MM.1S (cell line): ENCODE measurements at regions not wholly inside any gene's neighbourhood (a gene's known extent, or its start where the extent isn't known, plus 50 kb on each side); places are given as distances from the start of the nearest gene placed in this dataset.

Experiments
- DNase-seq: peaks from one replicate; pipeline ENCODE4 v3.0.0-alpha.2; 2015
- H2AFZ ChIP-seq: fragments of 300-600 bp; sonication (generic); 2 replicates; pipeline ENCODE4 v1.6.0; 2016; ENCODE audit warnings: antibody characterized with exemption, low read length
- H3F3A ChIP-seq: fragments of 300-600 bp; sonication (generic); 2 replicates; pipeline ENCODE4 v1.6.1; 2016; ENCODE audit warnings: mild to moderate bottlenecking, antibody characterized with exemption, low read length, moderate library complexity, mixed read lengths; ENCODE audit not compliant: insufficient read depth
- H3K27ac ChIP-seq: fragments of 300-600 bp; sonication (generic); 2 replicates; pipeline ENCODE4 v1.5.1; 2016; ENCODE audit warnings: mild to moderate bottlenecking, low read length
- H3K27me3 ChIP-seq: fragments of 300-600 bp; sonication (generic); replicated peaks from 2 replicates; pipeline ENCODE4 v1.6.0; 2016; ENCODE audit warnings: low read length; ENCODE audit not compliant: insufficient read depth
- H3K36me3 ChIP-seq: fragments of 300-600 bp; sonication (generic); replicated peaks from 2 replicates; pipeline ENCODE4 v1.6.1; 2016; ENCODE audit warnings: mild to moderate bottlenecking, low read length, mixed read lengths; ENCODE audit not compliant: insufficient read depth
- H3K4me1 ChIP-seq: fragments of 300-600 bp; sonication (generic); 2 replicates; pipeline ENCODE4 v1.6.1; 2016; ENCODE audit warnings: low read length, mixed read lengths
- H3K4me2 ChIP-seq: fragments of 300-600 bp; sonication (generic); 2 replicates; pipeline ENCODE4 v1.6.0; 2016; ENCODE audit warnings: low read depth, low read length
- H3K4me3 ChIP-seq: fragments of 300-600 bp; sonication (generic); 2 replicates; pipeline ENCODE4 v1.5.1; 2016; ENCODE audit warnings: low read length, mixed read lengths
- H3K79me2 ChIP-seq: fragments of 300-600 bp; sonication (generic); 2 replicates; pipeline ENCODE4 v1.6.1; 2016; ENCODE audit warnings: mixed run types, low read length, mixed read lengths
- H3K9ac ChIP-seq: fragments of 300-600 bp; sonication (generic); 2 replicates; pipeline ENCODE4 v1.6.1; 2016; ENCODE audit warnings: low read length, mixed read lengths
- H3K9me2 ChIP-seq: fragments of 300-600 bp; sonication (generic); replicated peaks from 2 replicates; pipeline ENCODE4 v1.6.1; 2016; ENCODE audit warnings: mild to moderate bottlenecking, low read length, mixed read lengths; ENCODE audit not compliant: insufficient read depth
- H3K9me3 ChIP-seq: fragments of 300-600 bp; sonication (generic); replicated peaks from 2 replicates; pipeline ENCODE4 v1.6.1; 2016; ENCODE audit warnings: mild to moderate bottlenecking, low read length, mixed read lengths; ENCODE audit not compliant: insufficient read depth
- H4K20me1 ChIP-seq: fragments of 300-600 bp; sonication (generic); 2 replicates; pipeline ENCODE4 v1.6.1; 2016; ENCODE audit warnings: mild to moderate bottlenecking, low read length, moderate library complexity, mixed read lengths; ENCODE audit not compliant: insufficient read depth
- CTCF ChIP-seq: fragments of 300-600 bp; sonication (generic); IDR thresholded peaks from 2 replicates; pipeline ENCODE4 v1.5.1; 2016; ENCODE audit warnings: antibody characterized with exemption, low read length, mixed read lengths
- EZH2 ChIP-seq: fragments of 300-600 bp; sonication (generic); optimal IDR thresholded peaks from 2 replicates; pipeline ENCODE3; 2017; ENCODE audit warnings: low read depth, mild to moderate bottlenecking, antibody characterized with exemption, low read length, mixed read lengths
- EZH2phosphoT487 ChIP-seq: fragments of 300-600 bp; sonication (generic); IDR thresholded peaks from 2 replicates; pipeline ENCODE4 v1.6.1; 2018; ENCODE audit warnings: antibody characterized with exemption, low read length

DNA sequence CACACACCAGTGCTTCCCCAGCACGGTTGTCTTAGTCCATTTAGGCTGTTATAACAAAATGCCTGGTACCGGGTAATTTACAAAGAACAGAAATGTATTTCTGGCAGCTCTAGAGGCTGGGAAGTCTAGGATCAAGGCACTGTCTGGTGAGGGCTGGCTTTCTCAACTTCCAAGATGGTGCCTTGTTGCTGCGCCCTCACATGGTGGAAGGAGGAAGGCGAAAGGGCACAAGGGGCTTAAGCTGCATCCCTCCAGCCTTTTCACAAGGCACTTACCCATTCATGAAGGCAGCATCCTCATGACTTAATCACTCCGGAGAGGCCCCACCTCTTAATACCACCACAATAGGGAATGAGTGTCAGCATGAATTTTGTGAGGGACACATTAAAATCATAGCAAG is 155.5 kb downstream of the SLC15A5 start:
- Histone ChIP-seq H3K9me3 (no peaks in the 10 kb centered on the region), H3K4me1 (no peaks in the 10 kb centered on the region), H3F3A (no peaks in the 10 kb centered on the region), H3K79me2 (no peaks in the 10 kb centered on the region), H4K20me1 (no peaks in the 10 kb centered on the region), H3K4me3 (no peak overlapping the region), H3K27ac (no peak overlapping the region), H3K4me2 (no peak overlapping the region), H2AFZ (no peak overlapping the region), H3K36me3 (no peaks in the 10 kb centered on the region), H3K9ac (no peak overlapping the region), H3K27me3 (no peaks in the 10 kb centered on the region), H3K9me2 (no peaks in the 10 kb centered on the region)
- TF ChIP-seq CTCF, result no peak
- no peak for TF ChIP-seq EZH2
- no peak for TF ChIP-seq EZH2phosphoT487
- DNase-seq, result no peak

DNA sequence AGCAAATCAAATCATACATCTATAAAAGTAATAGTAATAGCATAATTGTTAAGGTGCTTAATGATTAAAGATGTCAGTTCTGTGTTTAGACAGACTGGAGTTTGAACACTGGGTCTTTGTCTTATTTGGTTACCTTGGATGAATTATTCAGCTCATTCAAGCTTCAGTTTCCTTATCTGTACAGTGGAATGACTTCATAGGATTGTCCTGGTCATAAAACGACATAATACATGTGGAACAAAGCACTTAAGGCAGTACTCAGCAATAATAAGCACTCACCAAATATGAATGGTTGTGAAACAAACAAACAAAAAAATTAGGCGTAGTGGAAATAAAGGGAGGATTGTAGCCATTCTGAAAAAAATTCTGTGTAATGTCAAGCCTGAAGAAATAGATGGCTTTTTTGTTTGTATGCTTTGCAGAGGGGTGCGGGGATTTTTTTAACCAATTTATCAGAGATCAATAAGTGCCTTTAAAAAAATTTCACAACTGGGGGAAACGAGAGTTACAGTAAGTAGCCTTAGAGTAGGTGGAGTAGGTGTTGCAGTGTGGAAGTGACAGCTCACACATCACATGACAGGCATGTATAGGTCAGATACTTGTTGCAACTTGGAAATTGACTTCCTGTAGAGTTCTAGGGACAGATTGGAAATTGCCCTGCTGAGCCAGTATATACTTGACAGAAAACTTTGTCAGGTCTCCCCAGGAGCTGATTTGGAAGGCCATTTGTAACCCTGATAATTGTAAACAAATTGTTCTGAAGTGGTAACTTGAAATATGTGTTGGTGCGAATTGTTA is 157.7 kb downstream of the SLC15A5 start:
- Histone ChIP-seq H3K4me2 (no peak overlapping the region), H4K20me1 (no peaks in the 10 kb centered on the region), H3K79me2 (no peaks in the 10 kb centered on the region), H3K9me3 (no peaks in the 10 kb centered on the region), H3K36me3 (no peaks in the 10 kb centered on the region), H3F3A (no peaks in the 10 kb centered on the region), H2AFZ (no peak overlapping the region), H3K9ac (no peak overlapping the region), H3K4me1 (no peaks in the 10 kb centered on the region), H3K27me3 (no peaks in the 10 kb centered on the region), H3K9me2 (no peaks in the 10 kb centered on the region), H3K27ac (no peak overlapping the region), H3K4me3 (no peak overlapping the region)
- DNase-seq, result no peak
- TF ChIP-seq CTCF, result no peak
- no peak for TF ChIP-seq EZH2phosphoT487
- no peak for TF ChIP-seq EZH2

DNA sequence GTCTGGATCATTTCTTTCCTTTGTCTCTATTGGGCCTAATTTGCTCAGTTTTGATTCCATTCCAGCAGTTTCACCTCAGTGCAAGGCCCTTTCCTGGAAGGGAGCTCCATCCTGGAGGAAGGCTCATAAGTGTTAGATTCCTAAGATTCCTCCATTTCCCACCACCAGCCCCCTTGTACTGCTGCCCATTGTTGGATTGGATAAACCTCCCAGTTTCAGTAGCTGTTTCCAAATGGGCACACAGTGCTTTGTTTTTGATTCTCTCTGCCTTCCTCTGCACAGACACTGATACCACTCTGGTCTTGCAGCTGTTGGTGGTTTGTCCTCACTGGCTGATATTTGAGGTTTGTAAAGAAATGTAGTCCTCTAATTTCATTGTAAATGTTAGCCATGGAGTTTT is 158.9 kb downstream of the SLC15A5 start:
- Histone ChIP-seq H2AFZ (no peak overlapping the region), H3K9ac (no peak overlapping the region), H3F3A (no peaks in the 10 kb centered on the region), H3K79me2 (no peaks in the 10 kb centered on the region), H3K4me2 (no peak overlapping the region), H3K4me3 (no peak overlapping the region), H3K9me2 (no peaks in the 10 kb centered on the region), H3K27me3 (no peaks in the 10 kb centered on the region), H4K20me1 (no peaks in the 10 kb centered on the region), H3K9me3 (no peaks in the 10 kb centered on the region), H3K4me1 (no peaks in the 10 kb centered on the region), H3K36me3 (no peaks in the 10 kb centered on the region), H3K27ac (no peak overlapping the region)
- DNase-seq, result no peak
- TF ChIP-seq CTCF (no peak), EZH2phosphoT487 (no peak), EZH2 (no peak)
